Hepatic stellate cell (primary cell): ENCODE measurements at regions not wholly inside any gene's neighbourhood (a gene's known extent, or its start where the extent isn't known, plus 50 kb on each side); places are given as distances from the start of the nearest gene placed in this dataset.
"Not testable (repeated sequence)": the region's sequence is repeated elsewhere in the genome, so short reads cannot be mapped to it uniquely, and the experiment has no call there.

Experiments used
- DNase-seq: peaks from one replicate; pipeline ENCODE4 v3.0.0; 2011; ENCODE audit warnings: low spot score

GRCh38 chr5:100017520-100018262 is 517.5 kb upstream of the FAM174A start:
- DNase-seq: no peak

- DNase-seq: not testable (repeated sequence)
These were observed 521.9 kb upstream of the FAM174A start for GRCh38 chr5:100013305-100013704.

DNA sequence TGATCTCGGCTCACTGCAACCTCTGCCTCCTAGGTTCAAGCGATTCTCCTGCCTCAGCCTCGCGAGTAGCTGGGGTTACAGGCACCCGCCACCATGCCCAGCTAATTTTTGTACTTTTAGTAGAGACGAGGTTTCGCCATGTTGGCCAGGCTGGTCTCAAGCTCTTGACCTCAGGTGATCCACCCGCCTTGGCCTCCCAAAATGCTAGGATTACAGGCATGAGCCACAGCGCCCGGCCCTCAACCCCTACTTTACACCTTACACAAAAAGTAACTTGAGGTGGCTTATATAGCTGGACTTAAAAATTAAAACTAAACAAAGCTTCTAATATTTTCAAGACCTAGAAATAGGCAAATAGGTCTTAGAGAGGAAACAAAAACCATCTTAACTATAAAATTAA is 524.0 kb upstream of the FAM174A start:
- not testable (repeated sequence) for DNase-seq

DNA sequence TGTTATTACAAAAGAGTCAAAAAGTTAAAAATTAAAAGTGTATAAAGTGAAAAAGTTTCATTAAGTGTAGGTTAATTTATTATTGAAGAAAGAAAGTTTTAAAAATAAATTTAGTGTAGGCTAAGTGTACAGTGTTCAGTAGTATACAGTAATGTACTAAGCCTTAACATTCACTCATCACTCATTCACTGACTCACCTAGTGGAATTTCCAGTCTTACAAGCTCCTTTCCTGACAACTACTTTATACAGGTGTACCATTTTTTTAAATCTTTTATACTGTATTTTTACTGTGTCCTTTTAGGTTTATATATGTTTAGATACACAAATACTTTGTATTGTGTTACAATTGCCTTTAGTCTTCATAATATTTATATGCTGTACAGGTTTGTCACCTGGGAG is 530.2 kb upstream of the FAM174A start:
- DNase-seq: no peak

DNA sequence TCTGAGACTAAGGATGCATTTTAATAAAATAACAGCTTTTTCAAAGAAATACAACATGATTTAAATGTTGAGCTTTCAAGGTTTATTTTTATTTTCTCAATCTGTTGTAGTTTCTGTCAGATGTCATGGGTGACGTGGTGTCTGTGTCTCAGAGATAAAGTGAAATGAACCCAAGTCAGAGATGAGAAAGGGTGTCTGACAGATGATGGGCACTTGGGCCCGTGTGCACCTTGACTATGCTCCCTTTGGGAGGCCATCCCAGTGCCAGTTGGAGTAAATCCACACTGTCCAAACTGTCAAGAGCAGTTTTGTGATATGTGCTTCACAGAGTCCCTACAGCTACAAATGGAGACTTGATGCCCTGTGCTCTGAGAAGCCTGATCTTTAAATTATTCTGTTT is 536.9 kb upstream of the FAM174A start:
- no peak for DNase-seq

- DNase-seq: no peak
These were observed 539.8 kb upstream of the FAM174A start for GRCh38 chr5:99995407-99995806.

DNA sequence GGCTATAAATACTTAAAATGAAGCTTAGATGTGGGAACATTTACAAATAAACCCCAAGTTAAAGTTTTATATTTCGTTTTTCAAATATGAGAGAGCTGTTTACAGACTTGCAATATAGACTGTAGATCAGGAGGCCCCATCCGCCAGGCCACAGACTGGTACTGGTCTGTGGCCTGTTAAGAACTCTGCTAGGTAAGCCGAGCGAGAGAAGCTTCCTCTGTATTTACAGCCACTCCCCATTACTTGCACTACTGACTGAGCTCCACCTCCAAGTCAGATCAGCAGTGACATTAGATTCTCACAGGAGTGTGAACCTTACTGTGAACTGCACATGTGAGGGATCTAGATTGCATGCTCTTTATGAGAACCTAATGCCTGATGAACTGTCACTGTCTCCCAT is 561.4 kb upstream of the FAM174A start:
- no peak for DNase-seq

- no peak for DNase-seq
These were observed 579.2 kb upstream of the FAM174A start for GRCh38 chr5:99955962-99956361.

DNA sequence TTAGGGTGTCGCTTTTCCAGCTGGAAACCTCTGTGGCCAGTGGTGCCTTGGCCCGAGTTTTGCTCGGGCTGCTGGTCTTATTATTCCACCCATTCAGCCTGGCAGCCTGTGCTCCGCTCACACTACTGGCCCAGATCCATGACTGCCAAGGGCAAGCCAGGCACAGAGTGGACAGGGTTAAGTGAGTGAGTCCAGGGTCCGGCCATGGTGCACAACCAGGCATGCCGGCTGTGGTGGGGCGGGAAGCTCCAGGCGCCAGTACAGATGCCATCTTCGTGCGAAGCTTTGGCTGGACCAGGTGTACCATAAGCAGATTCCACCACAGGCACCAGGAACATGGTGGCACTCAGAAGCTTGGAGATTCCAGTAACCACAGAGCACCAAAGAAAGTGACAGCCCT is 580.2 kb upstream of the FAM174A start:
- DNase-seq: no peak

GRCh38 chr5:99949969-99950524 is 585.1 kb upstream of the FAM174A start:
- no peak for DNase-seq

DNA sequence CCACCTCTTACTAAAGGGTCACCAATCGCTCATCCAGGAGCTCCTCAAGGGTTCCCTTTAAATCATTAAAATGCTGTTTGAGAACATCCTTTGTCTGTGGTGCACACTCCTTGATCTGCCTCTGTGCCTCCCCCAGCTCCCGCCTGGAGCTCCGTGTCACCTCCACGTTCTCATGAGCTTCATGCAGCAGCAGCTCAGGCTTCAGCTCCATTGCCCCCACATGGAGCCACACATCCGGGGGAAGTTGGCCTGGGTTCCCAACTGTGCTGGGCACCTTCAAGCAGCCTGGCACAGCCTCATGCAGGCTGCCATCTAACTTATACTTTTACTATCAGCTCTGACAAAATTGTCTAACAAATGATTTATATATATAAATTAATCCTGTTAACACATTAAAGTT is 585.8 kb upstream of the FAM174A start:
- no peak for DNase-seq

DNA sequence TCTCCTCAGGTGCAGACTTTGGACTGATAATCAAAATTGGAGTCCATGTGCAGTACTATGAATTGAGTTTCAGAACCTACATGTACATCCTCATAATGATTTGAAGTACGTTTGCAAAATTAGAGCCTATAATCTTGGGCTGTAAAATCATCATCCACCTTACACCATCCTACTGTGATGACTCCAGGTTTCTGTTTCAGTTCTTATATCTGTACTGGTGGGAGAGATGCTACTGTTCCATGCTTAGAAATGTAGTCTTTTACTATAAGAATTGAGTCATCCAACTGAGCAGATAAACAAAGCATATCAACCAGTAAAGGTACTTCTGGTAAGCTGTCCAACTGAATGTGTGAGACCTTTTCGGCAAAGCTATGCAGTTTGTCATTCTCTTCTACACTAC is 586.3 kb upstream of the FAM174A start:
- DNase-seq: no peak

- no peak for DNase-seq
These were observed 589.4 kb upstream of the FAM174A start for GRCh38 chr5:99945478-99946442.

DNA sequence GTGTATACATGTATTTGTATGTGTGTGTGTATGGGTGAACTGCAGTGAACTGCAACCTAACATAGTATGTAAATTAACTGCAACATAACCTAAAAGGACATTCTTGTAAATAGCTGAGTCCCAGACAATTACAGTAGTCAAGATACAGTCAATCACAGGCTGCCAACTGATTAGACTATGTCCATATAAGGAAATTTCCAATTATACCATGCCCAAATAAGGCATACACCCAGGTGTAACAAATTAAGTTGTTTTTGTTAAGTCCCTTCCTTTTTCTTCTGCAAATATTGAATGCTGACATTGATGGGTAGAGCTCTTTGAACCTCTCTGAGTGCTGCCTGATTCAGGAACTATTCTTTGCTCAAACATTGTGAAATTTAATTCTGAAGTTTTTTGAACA is 594.6 kb upstream of the FAM174A start:
- DNase-seq: no peak

DNA sequence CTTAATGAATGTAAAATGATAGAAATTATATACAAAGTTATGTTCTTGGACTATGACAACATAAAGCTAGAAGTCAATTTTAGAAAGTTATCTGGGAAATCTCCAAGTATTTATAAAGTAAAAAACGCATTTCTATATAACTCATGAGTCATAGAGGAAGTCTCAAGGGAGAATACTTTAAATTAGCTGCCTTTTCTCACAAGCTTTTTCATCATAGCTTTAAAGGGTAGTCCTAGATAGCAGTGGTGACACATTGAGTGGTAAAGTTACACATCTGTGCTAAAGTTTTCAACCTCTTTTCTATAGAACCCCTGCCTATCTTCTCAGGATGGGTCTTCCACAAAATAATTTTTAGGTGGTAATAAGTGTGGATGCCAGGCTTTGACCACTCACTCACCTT is 598.3 kb upstream of the FAM174A start:
- DNase-seq: no peak

DNA sequence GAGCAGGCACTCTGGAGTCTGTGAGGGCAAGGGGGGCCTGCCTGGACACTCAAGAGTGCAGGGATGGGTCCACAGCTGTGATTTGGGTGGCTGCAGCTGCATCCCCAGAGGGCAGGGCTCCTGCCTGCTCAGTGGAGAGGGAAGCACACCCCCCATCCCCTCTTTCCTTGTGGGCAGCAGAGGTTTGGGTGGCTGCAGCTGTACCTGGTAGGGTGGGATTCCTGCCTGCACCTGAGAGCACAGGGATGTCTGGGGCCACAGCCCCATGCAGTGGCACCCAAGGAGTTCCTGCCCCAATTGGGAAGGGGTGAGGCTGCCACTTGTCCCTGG is 605.4 kb upstream of the FAM174A start:
- no peak for DNase-seq

DNA sequence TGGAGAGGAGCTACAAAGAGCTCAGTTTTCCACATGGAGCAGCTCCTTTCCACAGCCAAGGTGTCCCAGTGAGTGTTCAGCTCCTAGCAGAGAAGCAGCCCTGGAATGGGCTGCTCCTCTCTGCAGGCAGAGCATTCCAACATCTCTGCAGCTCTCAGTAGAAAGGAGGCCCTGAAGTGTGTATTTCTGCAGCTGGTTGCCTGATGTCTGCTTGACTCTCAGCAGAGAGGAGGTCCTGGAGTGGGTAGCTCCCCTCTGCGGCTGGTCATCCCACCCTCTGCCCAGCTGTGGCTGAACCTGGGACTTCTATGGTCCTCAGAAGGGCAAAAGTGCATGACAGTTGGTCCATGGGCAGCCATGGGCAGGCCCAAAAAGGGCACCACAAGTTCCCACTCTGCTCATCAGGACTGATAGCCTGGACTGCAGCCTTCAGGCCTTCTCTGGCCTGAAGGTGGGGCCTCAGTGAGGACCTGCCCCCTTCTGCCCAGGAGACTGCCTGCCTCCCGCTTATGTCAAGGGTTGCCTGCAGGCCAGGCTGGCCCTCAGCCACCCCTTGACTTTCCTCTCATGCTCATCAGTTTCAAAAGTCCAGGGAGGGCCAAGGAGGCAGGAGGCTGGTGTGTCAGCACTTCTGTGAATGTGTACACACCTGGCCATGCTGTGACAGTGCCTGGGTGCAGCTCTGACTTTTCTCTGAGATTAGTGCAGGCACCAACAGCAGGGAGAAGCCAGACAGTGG is 605.9 kb upstream of the FAM174A start:
- no peak for DNase-seq

GRCh38 chr5:99928490-99928889 is 606.7 kb upstream of the FAM174A start:
- no peak for DNase-seq

- DNase-seq: no peak
These were observed 608.7 kb upstream of the FAM174A start for GRCh38 chr5:99926463-99926862.

GRCh38 chr5:99922386-99922785 is 612.8 kb upstream of the FAM174A start:
- no peak for DNase-seq

DNA sequence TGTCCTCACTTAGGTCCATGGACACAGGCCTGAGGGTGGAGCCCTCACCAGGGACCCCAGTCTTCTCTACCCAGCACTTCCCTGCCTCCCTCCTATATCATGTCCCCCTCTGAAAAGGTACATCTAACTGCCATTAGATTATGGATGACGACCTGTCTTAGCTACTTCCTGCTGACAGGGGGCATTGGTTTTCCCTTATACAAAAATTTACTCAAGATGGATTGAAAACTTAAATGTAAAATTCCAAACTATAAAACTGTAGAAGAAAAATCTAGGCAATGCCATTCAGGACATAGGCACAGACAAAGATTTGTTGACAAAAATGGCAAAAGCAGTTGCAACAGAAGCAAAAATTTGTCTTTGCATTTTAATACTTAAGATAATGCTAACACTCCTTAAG is 623.2 kb upstream of the FAM174A start:
- DNase-seq: no peak

- DNase-seq: no peak
These were observed 628.4 kb upstream of the FAM174A start for GRCh38 chr5:99906776-99907175.
